Stimulated activated CD4-positive, alpha-beta T cell treated with anti-CD3 and anti-CD28 coated beads, Interleukin-2, amount 100 ng/mL, for 48 hours (primary cell): ENCODE measurements at regions not wholly inside any gene's neighbourhood (a gene's known extent, or its start where the extent isn't known, plus 50 kb on each side); places are given as distances from the start of the nearest gene placed in this dataset.
"Not testable (repeated sequence)": the region's sequence is repeated elsewhere in the genome, so short reads cannot be mapped to it uniquely, and the experiment has no call there.

Source experiments
- DNase-seq, 2 donors: peaks; one replicate each; pipeline ENCODE4 v3.0.0-alpha.2; 2020

GRCh38 chr13:90032313-90032712 lies 1315.2 kb upstream of the MIR17HG start:
- DNase-seq, result no peak

GRCh38 chr13:90032841-90033493 lies 1314.5 kb upstream of the MIR17HG start:
- no peak for DNase-seq

- no peak for DNase-seq
These were observed 1308.0 kb upstream of the MIR17HG start for GRCh38 chr13:90039516-90039915.

GRCh38 chr13:90047600-90047999 lies 1299.9 kb upstream of the MIR17HG start:
- no peak for DNase-seq

GRCh38 chr13:90049989-90050671 lies 1297.4 kb upstream of the MIR17HG start:
- no peak for DNase-seq

GRCh38 chr13:90055121-90055520 lies 1292.4 kb upstream of the MIR17HG start:
- no peak for DNase-seq

- no peak for DNase-seq
These were observed 1291.7 kb upstream of the MIR17HG start for GRCh38 chr13:90055760-90056159.

GRCh38 chr13:90064226-90064625 lies 1283.3 kb upstream of the MIR17HG start:
- not testable (repeated sequence) for DNase-seq

- no peak for DNase-seq
These were observed 1278.8 kb upstream of the MIR17HG start for GRCh38 chr13:90068658-90069057.

GRCh38 chr13:90070362-90070761 lies 1277.1 kb upstream of the MIR17HG start:
- DNase-seq, result no peak

GRCh38 chr13:90070837-90071525 lies 1276.5 kb upstream of the MIR17HG start:
- no peak for DNase-seq

- no peak for DNase-seq
These were observed 1262.7 kb upstream of the MIR17HG start for GRCh38 chr13:90084684-90085290.

GRCh38 chr13:90089051-90089450 lies 1258.4 kb upstream of the MIR17HG start:
- DNase-seq, result no peak

GRCh38 chr13:90091611-90092010 lies 1255.9 kb upstream of the MIR17HG start:
- DNase-seq, result no peak

GRCh38 chr13:90094357-90094756 lies 1253.1 kb upstream of the MIR17HG start:
- no peak for DNase-seq

- DNase-seq, result no peak
These were observed 1248.9 kb upstream of the MIR17HG start for GRCh38 chr13:90098577-90098976.

- DNase-seq, result no peak
These were observed 1247.6 kb upstream of the MIR17HG start for GRCh38 chr13:90099847-90100246.

- no peak for DNase-seq
These were observed 1244.2 kb upstream of the MIR17HG start for GRCh38 chr13:90103099-90103784.

GRCh38 chr13:90104764-90105163 lies 1242.7 kb upstream of the MIR17HG start:
- no peak for DNase-seq

- no peak for DNase-seq
These were observed 1242.2 kb upstream of the MIR17HG start for GRCh38 chr13:90105276-90105675.

GRCh38 chr13:90105849-90106496 lies 1241.5 kb upstream of the MIR17HG start:
- no peak for DNase-seq

GRCh38 chr13:90107661-90108060 lies 1239.8 kb upstream of the MIR17HG start:
- DNase-seq, result no peak

- no peak for DNase-seq
These were observed 1238.9 kb upstream of the MIR17HG start for GRCh38 chr13:90108547-90108946.
